Gastroesophageal sphincter (tissue), 4 donors: ENCODE measurements at regions not wholly inside any gene's neighbourhood (a gene's known extent, or its start where the extent isn't known, plus 50 kb on each side); places are given as distances from the start of the nearest gene placed in this dataset.

ENCODE experiments used
- ATAC-seq: fragments of 150-250 bp; one replicate; pipeline ENCODE4 v1.9.1; 2016; ENCODE audit warnings: mild to moderate bottlenecking, moderate library complexity
- H3K27ac ChIP-seq, 4 donors: fragments of 200-600 bp; sonication (generic) in 3 of 4; 1 replicate in 3 of 4; 2 replicates in 1 of 4; pipeline ENCODE4 v1.5.1; 2016 to 2019
- H3K27me3 ChIP-seq: fragments of 200-600 bp; sonication (generic); one replicate; pipeline ENCODE4 v1.5.1; 2019
- H3K36me3 ChIP-seq, 2 donors: fragments of 200-600 bp; sonication (generic); one replicate each; pipeline ENCODE4 v1.5.1; 2019; ENCODE audit warnings: control low read depth in 1 of 2
- H3K4me1 ChIP-seq, 3 donors: fragments of 200-600 bp; sonication (generic); 1 replicate in 2 of 3; 2 replicates in 1 of 3; pipeline ENCODE4 v1.5.1; 2016 to 2019; ENCODE audit warnings: control low read depth in 2 of 3
- H3K4me3 ChIP-seq, 2 donors: fragments of 200-600 bp; sonication (generic); one replicate each; pipeline ENCODE4 v1.5.1; 2019; ENCODE audit warnings: mild to moderate bottlenecking in 1 of 2, moderate library complexity in 1 of 2
- H3K9me3 ChIP-seq, 3 donors: fragments of 200-600 bp; sonication (generic); one replicate each; pipeline ENCODE4 v1.5.1; 2017 to 2019; ENCODE audit warnings: control low read depth in 2 of 3
- EP300 ChIP-seq: sonication (generic); formaldehyde crosslinking; IDR thresholded peaks from one replicate; pipeline ENCODE4 v1.6.1; 2017; ENCODE audit warnings: antibody characterized with exemption, mild to moderate bottlenecking
- POLR2A ChIP-seq, 2 donors: fragments of 450-650 bp; IDR thresholded peaks; one replicate each; pipeline ENCODE4 v1.6.1; 2017; ENCODE audit warnings: antibody characterized with exemption in 2 of 2, mild to moderate bottlenecking in 2 of 2, moderate library complexity in 1 of 2
- POLR2AphosphoS5 ChIP-seq: sonication (generic); formaldehyde crosslinking; IDR thresholded peaks from one replicate; pipeline ENCODE4 v1.6.1; 2017; ENCODE audit warnings: antibody characterized with exemption
- WGBS, 2 donors: methylation state at CpG; one replicate each; pipeline ENCODE4 v1.1.5; 2018; ENCODE audit warnings: low coverage in 1 of 2; 5-methylcytosine and 5-hydroxymethylcytosine counted together
- TF ChIP-seq, protein P1 (sequence below), 4 experiments: fragments of 200-600 bp in 2 of 4; fragments of 450-650 bp in 2 of 4; sonication (generic) in 1 of 4; IDR thresholded peaks; one replicate each; pipeline ENCODE4 v1.5.1; 2017 to 2019; ENCODE audit warnings: antibody characterized with exemption in 4 of 4, mild to moderate bottlenecking in 2 of 4, moderate library complexity in 2 of 4

DNA sequence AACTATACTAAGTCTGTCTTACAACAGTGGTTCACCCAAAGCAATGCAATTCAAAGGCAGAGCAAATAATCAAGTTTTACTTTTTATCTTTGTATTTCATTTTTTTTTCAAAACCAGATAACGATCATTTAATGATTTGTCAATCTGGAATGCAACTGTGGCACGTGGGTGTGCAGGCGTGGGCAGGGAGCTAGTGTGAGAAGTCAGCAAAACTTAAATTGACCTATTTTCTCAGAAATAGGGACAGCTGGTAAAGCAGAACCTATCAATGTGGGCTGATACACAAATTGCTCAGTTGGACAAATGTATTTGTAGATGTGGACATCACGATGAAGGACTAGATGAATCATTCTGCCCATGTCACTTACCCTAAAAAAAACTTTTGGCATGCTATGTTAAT is 105.6 kb downstream of the CBLL2 start:
- TF ChIP-seq POLR2AphosphoS5 (no peak), POLR2A (IDR thresholded peaks at IDR 0.05) (no peak), EP300 (no peak)
- TF ChIP-seq, protein P1, sequence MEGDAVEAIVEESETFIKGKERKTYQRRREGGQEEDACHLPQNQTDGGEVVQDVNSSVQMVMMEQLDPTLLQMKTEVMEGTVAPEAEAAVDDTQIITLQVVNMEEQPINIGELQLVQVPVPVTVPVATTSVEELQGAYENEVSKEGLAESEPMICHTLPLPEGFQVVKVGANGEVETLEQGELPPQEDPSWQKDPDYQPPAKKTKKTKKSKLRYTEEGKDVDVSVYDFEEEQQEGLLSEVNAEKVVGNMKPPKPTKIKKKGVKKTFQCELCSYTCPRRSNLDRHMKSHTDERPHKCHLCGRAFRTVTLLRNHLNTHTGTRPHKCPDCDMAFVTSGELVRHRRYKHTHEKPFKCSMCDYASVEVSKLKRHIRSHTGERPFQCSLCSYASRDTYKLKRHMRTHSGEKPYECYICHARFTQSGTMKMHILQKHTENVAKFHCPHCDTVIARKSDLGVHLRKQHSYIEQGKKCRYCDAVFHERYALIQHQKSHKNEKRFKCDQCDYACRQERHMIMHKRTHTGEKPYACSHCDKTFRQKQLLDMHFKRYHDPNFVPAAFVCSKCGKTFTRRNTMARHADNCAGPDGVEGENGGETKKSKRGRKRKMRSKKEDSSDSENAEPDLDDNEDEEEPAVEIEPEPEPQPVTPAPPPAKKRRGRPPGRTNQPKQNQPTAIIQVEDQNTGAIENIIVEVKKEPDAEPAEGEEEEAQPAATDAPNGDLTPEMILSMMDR (IDR thresholded peaks at IDR 0.05), result no peak
- Histone ChIP-seq H3K9me3 (no peaks in the 10 kb centered on the region), H3K4me3 (no peak overlapping the region), H3K36me3 (no peaks in the 10 kb centered on the region), H3K4me1 (no peaks in the 10 kb centered on the region), H3K27ac (no peak overlapping the region), H3K27me3 (no peaks in the 10 kb centered on the region)
- 43 to 60% methylated on average over 1 to 4 of the region's 4 CpGs for WGBS, 2 donors
- ATAC-seq, result no peak

DNA sequence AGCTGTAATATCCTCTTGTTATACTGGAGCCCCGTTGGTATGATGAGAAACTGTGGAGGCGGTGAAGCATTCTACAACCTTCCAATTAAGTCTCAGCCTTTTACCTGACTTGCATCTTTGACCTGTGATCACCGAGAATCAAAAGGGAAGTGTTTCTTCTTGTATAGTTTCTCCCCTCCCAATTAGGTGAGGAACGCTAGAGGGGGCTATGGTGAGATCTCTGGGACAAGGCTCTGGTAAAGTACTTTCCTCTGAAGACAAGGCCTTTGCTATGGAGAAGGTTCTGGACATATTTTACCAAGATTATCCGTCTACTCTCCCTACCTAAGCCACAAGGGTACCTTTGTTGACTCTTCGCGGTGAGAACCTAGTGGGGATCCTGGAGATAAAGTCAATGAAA is 111.3 kb downstream of the CBLL2 start:
- Histone ChIP-seq H3K9me3 (no peaks in the 10 kb centered on the region), H3K27ac (no peak overlapping the region), H3K36me3 (no peaks in the 10 kb centered on the region), H3K27me3 (no peaks in the 10 kb centered on the region), H3K4me3 (no peak overlapping the region), H3K4me1 (no peaks in the 10 kb centered on the region)
- WGBS, 2 donors, result 70 to 94% methylated on average over 3 of the region's 7 CpGs
- TF ChIP-seq EP300, result no peak
- TF ChIP-seq, protein P1 (IDR thresholded peaks at IDR 0.05), result no peak
- no peak for TF ChIP-seq POLR2AphosphoS5
- no peak for TF ChIP-seq POLR2A (IDR thresholded peaks at IDR 0.05)
- no peak for ATAC-seq

DNA sequence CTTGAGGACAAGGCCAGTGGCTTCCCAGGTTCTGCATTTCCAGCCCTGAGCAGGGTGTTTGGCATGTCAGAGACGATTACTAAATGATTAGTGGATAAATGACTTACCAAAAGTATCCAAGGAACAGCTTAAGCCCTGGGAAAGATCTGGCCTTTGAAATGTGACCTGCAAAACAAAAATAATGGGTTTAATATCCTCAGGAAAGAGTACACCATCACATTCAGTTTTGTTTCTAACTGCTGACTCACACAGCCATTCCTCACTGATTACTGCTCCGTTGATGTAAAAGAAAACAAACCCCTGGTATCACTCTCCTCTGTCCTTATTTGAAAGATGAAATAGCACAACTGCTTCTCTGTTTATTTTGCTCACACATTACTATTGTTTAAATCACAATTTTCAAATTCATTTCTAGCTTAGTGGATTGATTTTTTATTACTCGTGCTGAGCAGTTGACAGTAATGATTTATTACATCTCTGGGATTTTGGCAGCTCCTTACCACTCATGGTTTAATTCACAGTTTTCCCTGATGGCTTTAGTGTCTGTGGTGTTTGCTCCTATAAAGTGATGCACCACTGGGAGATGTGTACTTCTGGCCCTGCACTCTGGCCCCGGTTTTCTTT is 117.0 kb downstream of the CBLL2 start:
- H3K27ac ChIP-seq, result peak overlapping the region in 1 of 4 donors; percentile 37
- TF ChIP-seq POLR2AphosphoS5 (no peak), POLR2A (IDR thresholded peaks at IDR 0.05) (no peak), EP300 (no peak)
- TF ChIP-seq, protein P1 (IDR thresholded peaks at IDR 0.05), result no peak

GRCh38 chrX:22392133-22392948 is 119.6 kb downstream of the CBLL2 start:
- TF ChIP-seq POLR2AphosphoS5, result no peak
- TF ChIP-seq, protein P1 (IDR thresholded peaks at IDR 0.05), result no peak
- TF ChIP-seq EP300, result no peak
- no peak for TF ChIP-seq POLR2A (IDR thresholded peaks at IDR 0.05)

More for the DNA sequence above, 117.0 kb downstream of the CBLL2 start:
- WGBS, 2 donors, result 11 to 20% methylated on average over 3 to 4 of the region's 4 CpGs
- no peak overlapping the region for H3K4me3 ChIP-seq
- no peaks in the 10 kb centered on the region for H3K4me1 ChIP-seq
- no peak for ATAC-seq
- no peaks in the 10 kb centered on the region for H3K9me3 ChIP-seq
- no peaks in the 10 kb centered on the region for H3K27me3 ChIP-seq
- no peaks in the 10 kb centered on the region for H3K36me3 ChIP-seq

More at GRCh38 chrX:22392133-22392948, 119.6 kb downstream of the CBLL2 start:
- no peak for ATAC-seq
- Histone ChIP-seq H3K27ac (peak overlapping the region in 1 of 4 donors; percentile 9), H3K4me3 (no peak overlapping the region), H3K27me3 (no peaks in the 10 kb centered on the region), H3K4me1 (no peaks in the 10 kb centered on the region), H3K36me3 (no peaks in the 10 kb centered on the region), H3K9me3 (no peaks in the 10 kb centered on the region)
- 36 to 52% methylated on average over 7 to 8 of the region's 10 CpGs for WGBS, 2 donors
